ENCODE measurements at regions not wholly inside any gene's neighbourhood (a gene's known extent, or its start where the extent isn't known, plus 50 kb on each side); places are given as distances from the start of the nearest gene placed in this dataset.

- no peaks in the 10 kb centered on the region for H3K36me3 ChIP-seq (ENCODE audit: control insufficient read depth in 1 of 2, insufficient read depth in 2 of 2, low read length in 2 of 2)
- no peaks in the 10 kb centered on the region for H3K4me1 ChIP-seq (ENCODE audit: control insufficient read depth in 1 of 2, insufficient read depth in 2 of 2, low read length in 2 of 2)
- no peaks in the 10 kb centered on the region for H3K9me2 ChIP-seq (ENCODE audit: insufficient read depth)
- no peak overlapping the region for H3K4me2 ChIP-seq (ENCODE audit: low read length)
- H3K9me3 ChIP-seq (ENCODE audit: control insufficient read depth in 1 of 2, insufficient read depth in 1 of 2, low read depth in 1 of 2, low read length in 2 of 2) = peaks cover 0 to 5% of the 10 kb centered on the region in 2 experiments; a peak in 1 of 4 replicates
- no peak overlapping the region for H3K4me3 ChIP-seq (replicated peaks in 1 of 2; ENCODE audit: low read depth in 1 of 2, low read length in 2 of 2)
- intact Hi-C loops (cut with micrococcal nuclease) = no loop called here
- DNase-seq (ENCODE audit: low read depth, low spot score) (no peak), ATAC-seq (no peak)
- H3K27ac ChIP-seq (ENCODE audit: low read depth, low read length) = no peak overlapping the region
- RAD21 ChIA-PET (ENCODE audit: low non-redundant PET in 1 of 2, low total read pairs in 2 of 2, uncharacterized antibody in 2 of 2, unreplicated experiment in 2 of 2) = no interaction called here
- POLR2A ChIA-PET = no interaction called here
- H3K9ac ChIP-seq (ENCODE audit: low read length) = no peak overlapping the region
- no peaks in the 10 kb centered on the region for H3K27me3 ChIP-seq (ENCODE audit: insufficient read depth, low read length)
- CTCF ChIA-PET = no interaction called here
- no peaks in the 10 kb centered on the region for H3K79me2 ChIP-seq (ENCODE audit: insufficient read depth, low read length)
- H4K20me1 ChIP-seq (ENCODE audit: insufficient read depth) = no peaks in the 10 kb centered on the region
- H2AFZ ChIP-seq (ENCODE audit: low read depth, low read length, poor library complexity, severe bottlenecking) = no peak overlapping the region
- TF ChIP-seq ELF1 (IDR thresholded peaks at IDR 0.05; ENCODE audit: borderline replicate concordance, low read depth) (no peak), REST (IDR thresholded peaks at IDR 0.05; ENCODE audit: low read depth) (no peak), YY1 (IDR thresholded peaks at IDR 0.05; ENCODE audit: extremely low read depth, insufficient replicate concordance, low read depth, low read length) (no peak), MAX (IDR thresholded peaks at IDR 0.05) (no peak), ZFX (IDR thresholded peaks at IDR 0.05) (no peak), SP1 (IDR thresholded peaks at IDR 0.05; ENCODE audit: low read depth) (no peak)
- BruUV-seq (replicated peaks) = no TSS peak
These were observed 72.1 kb upstream of the ATP10B start for GRCh38 chr5:160923936-160924710.

Data from HCT116 (cell line).